ENCODE measurements at regions not wholly inside any gene's neighbourhood (a gene's known extent, or its start where the extent isn't known, plus 50 kb on each side); places are given as distances from the start of the nearest gene placed in this dataset.

GRCh38 chrX:7698248-7698647, 144.7 kb upstream of the VCX start:
- peaks cover 12% of the 10 kb centered on the region for H3K4me1 Mint-ChIP-seq (ENCODE audit: insufficient read depth, unreplicated experiment)
- no peak overlapping the region for H3K27ac Mint-ChIP-seq (ENCODE audit: low read depth, unreplicated experiment)
- intact Hi-C loops (cut with micrococcal nuclease): no loop called here
- BruUV-seq (replicated peaks): no TSS peak
- H3K4me3 Mint-ChIP-seq (ENCODE audit: unreplicated experiment): no peak overlapping the region
- H3K9me3 Mint-ChIP-seq (ENCODE audit: unreplicated experiment): no peaks in the 10 kb centered on the region
- TF ChIP-seq CTCF (IDR thresholded peaks at IDR 0.05; ENCODE audit: unreplicated experiment): no peak
- CTCF ChIA-PET: interaction anchor here (1.2 kb wide), 1 partner anchor 10 kb away, joined by 3 read pairs; no protein-coding TSS in a partner anchor
- H3K27me3 Mint-ChIP-seq (ENCODE audit: insufficient read depth, unreplicated experiment): peaks cover 63% of the 10 kb centered on the region
- no peaks in the 10 kb centered on the region for H3K36me3 Mint-ChIP-seq (ENCODE audit: insufficient read depth, unreplicated experiment)
- POLR2A ChIA-PET: no interaction called here
- no peak for DNase-seq (ENCODE audit: unreplicated experiment)

DNA sequence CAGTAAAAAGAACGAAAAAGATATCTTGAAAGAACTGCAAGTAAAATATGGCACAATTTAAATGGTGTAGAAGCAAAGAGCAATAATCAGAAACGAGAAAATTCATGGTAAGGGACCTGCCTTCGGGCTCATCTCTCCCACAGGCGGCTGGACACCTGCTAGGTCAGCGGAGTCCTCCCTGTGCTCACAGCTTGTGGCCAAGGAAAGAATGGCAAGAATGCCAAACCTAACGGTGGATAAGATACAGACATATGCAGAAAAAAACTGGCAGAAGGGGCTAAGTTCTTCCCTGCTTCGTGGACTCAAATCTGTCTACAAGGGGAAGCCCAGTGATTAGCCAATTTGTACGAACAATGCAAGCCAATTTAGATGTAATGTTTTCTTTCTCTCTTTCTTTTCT, 152.1 kb upstream of the VCX start:
- BruUV-seq (replicated peaks): no TSS peak
- POLR2A ChIA-PET: no interaction called here
- H3K36me3 Mint-ChIP-seq (ENCODE audit: insufficient read depth, unreplicated experiment): no peaks in the 10 kb centered on the region

GRCh38 chrX:7689791-7690412, 153.1 kb upstream of the VCX start:
- intact Hi-C loops (cut with micrococcal nuclease): no loop called here
- Mint-ChIP-seq H3K36me3 (ENCODE audit: insufficient read depth, unreplicated experiment) (no peaks in the 10 kb centered on the region), H3K9me3 (ENCODE audit: unreplicated experiment) (no peaks in the 10 kb centered on the region), H3K27me3 (ENCODE audit: insufficient read depth, unreplicated experiment) (peaks cover 62% of the 10 kb centered on the region), H3K4me3 (ENCODE audit: unreplicated experiment) (no peak overlapping the region), H3K4me1 (ENCODE audit: insufficient read depth, unreplicated experiment) (peaks cover 19% of the 10 kb centered on the region), H3K27ac (ENCODE audit: low read depth, unreplicated experiment) (peak overlapping the region; percentile 57)
- no TSS peak for BruUV-seq (replicated peaks)
- POLR2A ChIA-PET: no interaction called here
- DNase-seq (ENCODE audit: unreplicated experiment): no peak
- CTCF ChIA-PET: no interaction called here
- TF ChIP-seq CTCF (IDR thresholded peaks at IDR 0.05; ENCODE audit: unreplicated experiment): no peak

More for the DNA sequence above, 152.1 kb upstream of the VCX start:
- TF ChIP-seq CTCF (IDR thresholded peaks at IDR 0.05; ENCODE audit: unreplicated experiment): no peak
- DNase-seq (ENCODE audit: unreplicated experiment): no peak
- Mint-ChIP-seq H3K4me1 (ENCODE audit: insufficient read depth, unreplicated experiment) (peaks cover 19% of the 10 kb centered on the region), H3K4me3 (ENCODE audit: unreplicated experiment) (no peak overlapping the region), H3K9me3 (ENCODE audit: unreplicated experiment) (no peaks in the 10 kb centered on the region), H3K27ac (ENCODE audit: low read depth, unreplicated experiment) (no peak overlapping the region), H3K27me3 (ENCODE audit: insufficient read depth, unreplicated experiment) (peaks cover 59% of the 10 kb centered on the region)
- intact Hi-C loops (cut with micrococcal nuclease): no loop called here
- CTCF ChIA-PET: no interaction called here

- Mint-ChIP-seq H3K4me1 (ENCODE audit: insufficient read depth, unreplicated experiment) (peaks cover 6% of the 10 kb centered on the region), H3K4me3 (ENCODE audit: unreplicated experiment) (no peak overlapping the region)
- intact Hi-C loops (cut with micrococcal nuclease): no loop called here
These were observed 162.8 kb upstream of the VCX start for GRCh38 chrX:7680181-7680580.

More at GRCh38 chrX:7680181-7680580, 162.8 kb upstream of the VCX start:
- no peaks in the 10 kb centered on the region for H3K36me3 Mint-ChIP-seq (ENCODE audit: insufficient read depth, unreplicated experiment)
- DNase-seq (ENCODE audit: unreplicated experiment): no peak
- POLR2A ChIA-PET: no interaction called here
- no peak for TF ChIP-seq CTCF (IDR thresholded peaks at IDR 0.05; ENCODE audit: unreplicated experiment)
- no peaks in the 10 kb centered on the region for H3K9me3 Mint-ChIP-seq (ENCODE audit: unreplicated experiment)
- H3K27ac Mint-ChIP-seq (ENCODE audit: low read depth, unreplicated experiment): no peak overlapping the region
- CTCF ChIA-PET: no interaction called here
- no TSS peak for BruUV-seq (replicated peaks)
- peaks cover 9% of the 10 kb centered on the region for H3K27me3 Mint-ChIP-seq (ENCODE audit: insufficient read depth, unreplicated experiment)

All from MCF 10A (cell line).